ENCODE measurements at regions not wholly inside any gene's neighbourhood (a gene's known extent, or its start where the extent isn't known, plus 50 kb on each side); places are given as distances from the start of the nearest gene placed in this dataset.

DNA sequence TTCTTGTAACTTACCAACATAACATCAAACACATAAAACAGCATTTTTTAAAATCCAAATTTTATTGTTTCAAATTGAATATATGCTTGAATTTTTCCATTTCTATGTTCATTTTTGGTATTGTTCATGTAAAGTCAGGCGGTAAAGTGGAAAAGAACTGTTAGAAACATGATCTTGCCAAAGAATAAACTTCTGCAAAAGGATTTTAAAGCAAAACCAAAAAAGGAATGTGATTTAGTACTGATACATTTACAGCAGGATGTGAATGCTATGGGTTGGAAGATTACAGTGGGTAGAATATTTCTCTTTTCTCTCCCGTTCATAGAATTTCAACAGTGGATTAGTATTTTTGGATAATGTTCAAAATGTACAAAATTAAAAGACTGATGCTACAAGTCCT, 277.2 kb upstream of the MPDZ start:
- no peak overlapping the region for H3K18ac ChIP-seq (ENCODE audit: low read length)
- no peak for DNase-seq
- no peak overlapping the region for H2BK120ac ChIP-seq (ENCODE audit: insufficient read depth, low read length, poor library complexity)
- no peak overlapping the region for H4K12ac ChIP-seq (ENCODE audit: low read depth, low read length)
- H3K36me3 ChIP-seq (ENCODE audit: control insufficient read depth in 1 of 2, insufficient read depth in 2 of 2, low read length in 2 of 2): no peaks in the 10 kb centered on the region
- H3K9me3 ChIP-seq (ENCODE audit: insufficient read depth, low read depth, low read length): no peaks in the 10 kb centered on the region
- H3K14ac ChIP-seq (ENCODE audit: low read length): no peak overlapping the region
- H2AK5ac ChIP-seq (ENCODE audit: low read length): no peak overlapping the region
- H3K27me3 ChIP-seq (ENCODE audit: insufficient read depth, low read length): no peaks in the 10 kb centered on the region
- H3K4me3 ChIP-seq (ENCODE audit: low read depth, low read length): no peak overlapping the region
- H3K4me1 ChIP-seq (ENCODE audit: control insufficient read depth in 1 of 2, insufficient read depth in 2 of 2, low read length in 2 of 2): no peaks in the 10 kb centered on the region
- no CpG with 5 or more reads among the region's 2 CpGs for WGBS (ENCODE audit: extremely low coverage, insufficient coverage, insufficient read length)
- no peak overlapping the region for H2BK12ac ChIP-seq (ENCODE audit: low read length)
- H4K91ac ChIP-seq (ENCODE audit: low read depth, low read length): no peak overlapping the region
- no peak overlapping the region for H3K23ac ChIP-seq (ENCODE audit: low read length)
- H3K27ac ChIP-seq (ENCODE audit: low read depth, low read length): no peak overlapping the region
- no peak overlapping the region for H3K9ac ChIP-seq (ENCODE audit: low read length)
- H2BK5ac ChIP-seq (ENCODE audit: low read depth, low read length, poor library complexity): no peak overlapping the region
- H4K8ac ChIP-seq (ENCODE audit: low read depth, low read length): no peak overlapping the region
- no peaks in the 10 kb centered on the region for H3K79me2 ChIP-seq (ENCODE audit: control insufficient read depth, insufficient read depth, low read length, poor library complexity)
- no peak overlapping the region for H2AFZ ChIP-seq (ENCODE audit: insufficient read depth, low read length, poor library complexity)
- H3K4me2 ChIP-seq (ENCODE audit: low read length): no peak overlapping the region
- no peak overlapping the region for H3K4ac ChIP-seq (ENCODE audit: low read depth, low read length)
- no peaks in the 10 kb centered on the region for H3K79me1 ChIP-seq (ENCODE audit: low read length)

DNA sequence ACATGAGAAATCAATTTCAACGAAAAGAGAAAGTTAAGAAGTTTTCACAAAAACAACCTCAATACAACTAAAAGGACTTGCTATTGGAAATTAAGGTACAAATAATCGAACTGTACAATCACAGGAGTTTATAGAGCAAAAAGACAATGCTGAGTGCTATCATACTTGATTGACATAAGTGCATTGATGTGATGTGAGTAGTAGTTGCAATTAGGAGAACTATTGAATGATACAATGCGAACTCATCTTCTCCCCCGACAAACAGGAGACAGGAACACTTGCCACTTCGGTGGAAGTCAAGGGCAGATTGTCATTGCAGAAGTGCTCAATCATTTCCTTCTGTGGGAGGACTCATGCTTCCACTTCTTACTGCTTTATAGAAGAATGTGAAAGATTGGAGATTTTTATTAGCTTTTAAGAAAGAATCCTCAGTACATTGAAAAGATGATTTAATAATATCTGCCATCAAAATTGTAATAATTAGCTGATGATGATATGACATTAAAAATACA, 276.6 kb upstream of the MPDZ start:
- no peaks in the 10 kb centered on the region for H3K79me1 ChIP-seq (ENCODE audit: low read length)
- no peaks in the 10 kb centered on the region for H3K4me1 ChIP-seq (ENCODE audit: control insufficient read depth in 1 of 2, insufficient read depth in 2 of 2, low read length in 2 of 2)
- no peak overlapping the region for H2BK12ac ChIP-seq (ENCODE audit: low read length)
- no peak overlapping the region for H4K12ac ChIP-seq (ENCODE audit: low read depth, low read length)
- no peak overlapping the region for H4K8ac ChIP-seq (ENCODE audit: low read depth, low read length)
- H3K4me2 ChIP-seq (ENCODE audit: low read length): no peak overlapping the region
- H3K9me3 ChIP-seq (ENCODE audit: insufficient read depth, low read depth, low read length): no peaks in the 10 kb centered on the region
- no CpG with 5 or more reads among the region's 5 CpGs for WGBS (ENCODE audit: extremely low coverage, insufficient coverage, insufficient read length)
- no peak overlapping the region for H2BK5ac ChIP-seq (ENCODE audit: low read depth, low read length, poor library complexity)
- no peaks in the 10 kb centered on the region for H3K27me3 ChIP-seq (ENCODE audit: insufficient read depth, low read length)
- H4K91ac ChIP-seq (ENCODE audit: low read depth, low read length): no peak overlapping the region
- no peak overlapping the region for H2AFZ ChIP-seq (ENCODE audit: insufficient read depth, low read length, poor library complexity)
- H3K27ac ChIP-seq (ENCODE audit: low read depth, low read length): no peak overlapping the region
- no peak overlapping the region for H3K23ac ChIP-seq (ENCODE audit: low read length)
- no peak overlapping the region for H2BK120ac ChIP-seq (ENCODE audit: insufficient read depth, low read length, poor library complexity)
- no peak overlapping the region for H3K18ac ChIP-seq (ENCODE audit: low read length)
- H2AK5ac ChIP-seq (ENCODE audit: low read length): no peak overlapping the region
- no peak for DNase-seq
- H3K36me3 ChIP-seq (ENCODE audit: control insufficient read depth in 1 of 2, insufficient read depth in 2 of 2, low read length in 2 of 2): no peaks in the 10 kb centered on the region
- H3K14ac ChIP-seq (ENCODE audit: low read length): no peak overlapping the region
- no peak overlapping the region for H3K9ac ChIP-seq (ENCODE audit: low read length)
- no peaks in the 10 kb centered on the region for H3K79me2 ChIP-seq (ENCODE audit: control insufficient read depth, insufficient read depth, low read length, poor library complexity)
- no peak overlapping the region for H3K4me3 ChIP-seq (ENCODE audit: low read depth, low read length)
- H3K4ac ChIP-seq (ENCODE audit: low read depth, low read length): no peak overlapping the region

DNA sequence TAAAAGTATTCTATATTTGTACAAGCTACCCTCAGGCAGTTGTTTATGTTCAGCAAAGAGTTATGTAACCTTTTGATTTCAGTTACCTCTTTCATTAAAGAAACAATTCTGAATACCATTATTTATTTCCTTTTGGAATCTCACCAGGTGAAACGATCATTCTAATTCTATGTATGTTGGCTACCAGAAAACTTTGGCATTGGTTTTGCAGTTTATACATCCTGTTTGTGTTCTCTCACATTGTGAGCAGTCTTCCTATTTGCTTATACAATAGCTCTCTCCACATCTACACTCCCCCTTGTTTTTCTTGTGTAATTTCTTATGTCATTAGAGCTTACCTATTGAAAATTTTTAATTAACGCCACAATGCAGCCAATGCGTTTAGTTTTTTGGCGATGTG, 276.0 kb upstream of the MPDZ start:
- Histone ChIP-seq H3K36me3 (ENCODE audit: control insufficient read depth in 1 of 2, insufficient read depth in 2 of 2, low read length in 2 of 2) (no peaks in the 10 kb centered on the region), H3K14ac (ENCODE audit: low read length) (no peak overlapping the region), H3K9me3 (ENCODE audit: insufficient read depth, low read depth, low read length) (no peaks in the 10 kb centered on the region), H3K9ac (ENCODE audit: low read length) (no peak overlapping the region), H2BK12ac (ENCODE audit: low read length) (no peak overlapping the region), H2AFZ (ENCODE audit: insufficient read depth, low read length, poor library complexity) (no peak overlapping the region), H4K91ac (ENCODE audit: low read depth, low read length) (no peak overlapping the region), H4K12ac (ENCODE audit: low read depth, low read length) (no peak overlapping the region), H2AK5ac (ENCODE audit: low read length) (no peak overlapping the region), H3K79me1 (ENCODE audit: low read length) (no peaks in the 10 kb centered on the region), H3K79me2 (ENCODE audit: control insufficient read depth, insufficient read depth, low read length, poor library complexity) (no peaks in the 10 kb centered on the region), H3K23ac (ENCODE audit: low read length) (no peak overlapping the region), H3K4me3 (ENCODE audit: low read depth, low read length) (no peak overlapping the region), H3K4me1 (ENCODE audit: control insufficient read depth in 1 of 2, insufficient read depth in 2 of 2, low read length in 2 of 2) (no peaks in the 10 kb centered on the region), H3K27ac (ENCODE audit: low read depth, low read length) (no peak overlapping the region), H2BK120ac (ENCODE audit: insufficient read depth, low read length, poor library complexity) (no peak overlapping the region), H3K4me2 (ENCODE audit: low read length) (no peak overlapping the region), H3K4ac (ENCODE audit: low read depth, low read length) (no peak overlapping the region), H2BK5ac (ENCODE audit: low read depth, low read length, poor library complexity) (no peak overlapping the region), H4K8ac (ENCODE audit: low read depth, low read length) (no peak overlapping the region), H3K27me3 (ENCODE audit: insufficient read depth, low read length) (no peaks in the 10 kb centered on the region), H3K18ac (ENCODE audit: low read length) (no peak overlapping the region)
- no peak for DNase-seq
- no CpG with 5 or more reads among the region's 4 CpGs for WGBS (ENCODE audit: extremely low coverage, insufficient coverage, insufficient read length)

DNA sequence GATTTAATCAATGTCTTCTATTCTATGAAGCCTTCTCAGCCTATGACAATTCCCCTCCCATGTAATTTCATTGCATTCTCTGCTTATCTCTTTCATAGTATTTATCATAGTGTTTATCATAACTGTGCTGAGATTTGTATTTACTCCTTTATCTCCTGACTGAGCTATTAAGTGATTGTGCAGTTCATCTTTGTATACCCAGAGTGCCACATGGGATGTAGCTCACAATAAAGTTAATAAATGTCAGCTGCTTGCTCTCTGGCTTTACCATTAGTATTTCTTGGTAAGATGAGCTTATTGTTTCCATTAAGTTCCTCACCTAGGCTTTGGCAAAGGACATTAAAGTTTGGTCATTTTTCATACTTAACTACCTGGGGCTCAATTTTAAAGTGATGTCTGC, 275.1 kb upstream of the MPDZ start:
- Histone ChIP-seq H3K79me1 (ENCODE audit: low read length) (no peaks in the 10 kb centered on the region), H3K4me3 (ENCODE audit: low read depth, low read length) (no peak overlapping the region), H3K9ac (ENCODE audit: low read length) (no peak overlapping the region), H3K18ac (ENCODE audit: low read length) (no peak overlapping the region), H3K36me3 (ENCODE audit: control insufficient read depth in 1 of 2, insufficient read depth in 2 of 2, low read length in 2 of 2) (no peaks in the 10 kb centered on the region), H3K4ac (ENCODE audit: low read depth, low read length) (no peak overlapping the region), H3K27me3 (ENCODE audit: insufficient read depth, low read length) (no peaks in the 10 kb centered on the region), H3K4me1 (ENCODE audit: control insufficient read depth in 1 of 2, insufficient read depth in 2 of 2, low read length in 2 of 2) (no peaks in the 10 kb centered on the region), H3K23ac (ENCODE audit: low read length) (no peak overlapping the region), H4K8ac (ENCODE audit: low read depth, low read length) (no peak overlapping the region), H3K27ac (ENCODE audit: low read depth, low read length) (no peak overlapping the region), H2AFZ (ENCODE audit: insufficient read depth, low read length, poor library complexity) (no peak overlapping the region), H3K4me2 (ENCODE audit: low read length) (no peak overlapping the region), H3K14ac (ENCODE audit: low read length) (no peak overlapping the region), H3K9me3 (ENCODE audit: insufficient read depth, low read depth, low read length) (no peaks in the 10 kb centered on the region), H4K12ac (ENCODE audit: low read depth, low read length) (no peak overlapping the region), H2BK120ac (ENCODE audit: insufficient read depth, low read length, poor library complexity) (no peak overlapping the region), H2BK5ac (ENCODE audit: low read depth, low read length, poor library complexity) (no peak overlapping the region), H2BK12ac (ENCODE audit: low read length) (no peak overlapping the region), H3K79me2 (ENCODE audit: control insufficient read depth, insufficient read depth, low read length, poor library complexity) (no peaks in the 10 kb centered on the region), H4K91ac (ENCODE audit: low read depth, low read length) (no peak overlapping the region), H2AK5ac (ENCODE audit: low read length) (no peak overlapping the region)
- DNase-seq: no peak
